ENCODE measurements at regions not wholly inside any gene's neighbourhood (a gene's known extent, or its start where the extent isn't known, plus 50 kb on each side); places are given as distances from the start of the nearest gene placed in this dataset.
"Not testable (repeated sequence)": the region's sequence is repeated elsewhere in the genome, so short reads cannot be mapped to it uniquely, and the experiment has no call there.

- FAIRE-seq (no peak), DNase-seq (ENCODE audit: insufficient read length) (no peak)
- TF ChIP-seq POLR2A (IDR thresholded peaks at IDR 0.05; ENCODE audit: low read depth, low read length) (no peak), TAF1 (IDR thresholded peaks at IDR 0.05; ENCODE audit: borderline replicate concordance, low read depth, low read length) (no peak), POLR2AphosphoS5 (IDR thresholded peaks at IDR 0.05; ENCODE audit: low read depth, low read length) (no peak)
Measured at GRCh38 chr21:35571910-35572309, 488.4 kb downstream of the SETD4 start.

- DNase-seq (ENCODE audit: insufficient read length), result no peak
- TF ChIP-seq POLR2A (IDR thresholded peaks at IDR 0.05; ENCODE audit: low read depth, low read length) (no peak), TAF1 (IDR thresholded peaks at IDR 0.05; ENCODE audit: borderline replicate concordance, low read depth, low read length) (no peak), POLR2AphosphoS5 (IDR thresholded peaks at IDR 0.05; ENCODE audit: low read depth, low read length) (no peak)
- FAIRE-seq, result no peak
Measured at GRCh38 chr21:35568643-35569042, 491.7 kb downstream of the SETD4 start.

- DNase-seq (ENCODE audit: insufficient read length) (no peak), FAIRE-seq (no peak)
- no peak for TF ChIP-seq TAF1 (IDR thresholded peaks at IDR 0.05; ENCODE audit: borderline replicate concordance, low read depth, low read length)
- no peak for TF ChIP-seq POLR2AphosphoS5 (IDR thresholded peaks at IDR 0.05; ENCODE audit: low read depth, low read length)
- no peak for TF ChIP-seq POLR2A (IDR thresholded peaks at IDR 0.05; ENCODE audit: low read depth, low read length)
Measured at GRCh38 chr21:35566874-35567273, 493.5 kb downstream of the SETD4 start.

- FAIRE-seq (no peak), DNase-seq (ENCODE audit: insufficient read length) (no peak)
- TF ChIP-seq POLR2AphosphoS5 (IDR thresholded peaks at IDR 0.05; ENCODE audit: low read depth, low read length), result no peak
- TF ChIP-seq TAF1 (IDR thresholded peaks at IDR 0.05; ENCODE audit: borderline replicate concordance, low read depth, low read length), result no peak
- no peak for TF ChIP-seq POLR2A (IDR thresholded peaks at IDR 0.05; ENCODE audit: low read depth, low read length)
Measured at GRCh38 chr21:35565204-35565611, 495.1 kb downstream of the SETD4 start.

GRCh38 chr21:35563885-35564451, 496.4 kb downstream of the SETD4 start:
- FAIRE-seq, result no peak
- no peak for TF ChIP-seq TAF1 (IDR thresholded peaks at IDR 0.05; ENCODE audit: borderline replicate concordance, low read depth, low read length)
- TF ChIP-seq POLR2AphosphoS5 (IDR thresholded peaks at IDR 0.05; ENCODE audit: low read depth, low read length), result no peak
- no peak for TF ChIP-seq POLR2A (IDR thresholded peaks at IDR 0.05; ENCODE audit: low read depth, low read length)
- no peak for DNase-seq (ENCODE audit: insufficient read length)

GRCh38 chr21:35562876-35563275, 497.4 kb downstream of the SETD4 start:
- no peak for TF ChIP-seq TAF1 (IDR thresholded peaks at IDR 0.05; ENCODE audit: borderline replicate concordance, low read depth, low read length)
- no peak for TF ChIP-seq POLR2A (IDR thresholded peaks at IDR 0.05; ENCODE audit: low read depth, low read length)
- no peak for TF ChIP-seq POLR2AphosphoS5 (IDR thresholded peaks at IDR 0.05; ENCODE audit: low read depth, low read length)
- FAIRE-seq (no peak), DNase-seq (ENCODE audit: insufficient read length) (no peak)

- DNase-seq (ENCODE audit: insufficient read length), result no peak
- no peak for FAIRE-seq
- TF ChIP-seq POLR2A (IDR thresholded peaks at IDR 0.05; ENCODE audit: low read depth, low read length), result no peak
- no peak for TF ChIP-seq POLR2AphosphoS5 (IDR thresholded peaks at IDR 0.05; ENCODE audit: low read depth, low read length)
- no peak for TF ChIP-seq TAF1 (IDR thresholded peaks at IDR 0.05; ENCODE audit: borderline replicate concordance, low read depth, low read length)
Measured at GRCh38 chr21:35561116-35561515, 499.2 kb downstream of the SETD4 start.

GRCh38 chr21:35559829-35560225, 500.5 kb downstream of the SETD4 start:
- DNase-seq (ENCODE audit: insufficient read length) (no peak), FAIRE-seq (no peak)
- TF ChIP-seq POLR2AphosphoS5 (IDR thresholded peaks at IDR 0.05; ENCODE audit: low read depth, low read length) (no peak), TAF1 (IDR thresholded peaks at IDR 0.05; ENCODE audit: borderline replicate concordance, low read depth, low read length) (no peak), POLR2A (IDR thresholded peaks at IDR 0.05; ENCODE audit: low read depth, low read length) (no peak)

GRCh38 chr21:35559128-35559828, 501.0 kb downstream of the SETD4 start:
- TF ChIP-seq POLR2A (IDR thresholded peaks at IDR 0.05; ENCODE audit: low read depth, low read length), result no peak
- TF ChIP-seq POLR2AphosphoS5 (IDR thresholded peaks at IDR 0.05; ENCODE audit: low read depth, low read length), result no peak
- TF ChIP-seq TAF1 (IDR thresholded peaks at IDR 0.05; ENCODE audit: borderline replicate concordance, low read depth, low read length), result no peak
- FAIRE-seq (no peak), DNase-seq (ENCODE audit: insufficient read length) (no peak)

GRCh38 chr21:35556536-35556935, 503.8 kb downstream of the SETD4 start:
- TF ChIP-seq TAF1 (IDR thresholded peaks at IDR 0.05; ENCODE audit: borderline replicate concordance, low read depth, low read length) (no peak), POLR2AphosphoS5 (IDR thresholded peaks at IDR 0.05; ENCODE audit: low read depth, low read length) (no peak), POLR2A (IDR thresholded peaks at IDR 0.05; ENCODE audit: low read depth, low read length) (no peak)
- no peak for FAIRE-seq

GRCh38 chr21:35552483-35552882, 503.4 kb upstream of the RUNX1 start:
- not testable (repeated sequence) for DNase-seq (ENCODE audit: insufficient read length); FAIRE-seq

More at GRCh38 chr21:35556536-35556935, 503.8 kb downstream of the SETD4 start:
- DNase-seq (ENCODE audit: insufficient read length), result no peak

GRCh38 chr21:35548904-35549615, 500.0 kb upstream of the RUNX1 start:
- FAIRE-seq (no peak), DNase-seq (ENCODE audit: insufficient read length) (no peak)
- no peak for TF ChIP-seq POLR2AphosphoS5 (IDR thresholded peaks at IDR 0.05; ENCODE audit: low read depth, low read length)
- TF ChIP-seq TAF1 (IDR thresholded peaks at IDR 0.05; ENCODE audit: borderline replicate concordance, low read depth, low read length), result no peak
- no peak for TF ChIP-seq POLR2A (IDR thresholded peaks at IDR 0.05; ENCODE audit: low read depth, low read length)

Data from GM12892 (cell line).